ENCODE measurements at regions not wholly inside any gene's neighbourhood (a gene's known extent, or its start where the extent isn't known, plus 50 kb on each side); places are given as distances from the start of the nearest gene placed in this dataset.
A peak's percentile ranks its signal among the peaks of the same experiment; 100 is the strongest.

GRCh38 chr6:144613859-144614258 is 328.7 kb downstream of the UTRN start:
- DNase-seq (ENCODE audit: low spot score): no peak
- peak overlapping the region; percentile 80 for H3K27ac Mint-ChIP-seq
- TF ChIP-seq ELF4 (CRISPR knock-in tag; IDR thresholded peaks at IDR 0.05; ENCODE audit: low read depth) (no peak), E2F4 (CRISPR knock-in tag; IDR thresholded peaks at IDR 0.05; ENCODE audit: borderline replicate concordance, low read depth) (no peak), KAT7 (CRISPR knock-in tag; IDR thresholded peaks at IDR 0.05; ENCODE audit: borderline replicate concordance) (no peak), HMGXB4 (CRISPR knock-in tag; IDR thresholded peaks at IDR 0.05) (no peak), ZBTB21 (CRISPR knock-in tag; IDR thresholded peaks at IDR 0.05; ENCODE audit: borderline replicate concordance) (no peak), ZNF396 (CRISPR knock-in tag; IDR thresholded peaks at IDR 0.05; ENCODE audit: borderline replicate concordance) (no peak), MXD4 (CRISPR knock-in tag; IDR thresholded peaks at IDR 0.05; ENCODE audit: borderline replicate concordance) (no peak), STAT6 (CRISPR knock-in tag; conservative IDR thresholded peaks at IDR 0.05; ENCODE audit: low read depth) (no peak), ZNF512 (CRISPR knock-in tag; IDR thresholded peaks at IDR 0.05; ENCODE audit: borderline replicate concordance) (no peak)
- no peaks in the 10 kb centered on the region for H3K9me3 Mint-ChIP-seq
- ChIA-PET POLR2A (no interaction called here), CTCF (interaction anchor here (1.7 kb wide), 1 partner anchor 165 kb away, joined by 5 read pairs; no protein-coding TSS in a partner anchor)
- H3K4me3 Mint-ChIP-seq: peak overlapping the region; percentile 12; the same call in 1 of the 2 replicates
- no peaks in the 10 kb centered on the region for H3K36me3 Mint-ChIP-seq
- peaks cover 85% of the 10 kb centered on the region for H3K4me1 Mint-ChIP-seq
- H3K27me3 Mint-ChIP-seq (ENCODE audit: low read depth): no peaks in the 10 kb centered on the region
- ATAC-seq: peak; percentile 15; the same call in 1 of the 2 replicates

GRCh38 chr6:144615870-144616269 is 330.7 kb downstream of the UTRN start:
- Mint-ChIP-seq H3K27ac (0 out of 2 replicates have a peak overlapping the region, but pooled peaks have one; percentile 21), H3K27me3 (ENCODE audit: low read depth) (no peaks in the 10 kb centered on the region), H3K4me3 (no peak overlapping the region), H3K36me3 (no peaks in the 10 kb centered on the region), H3K9me3 (no peaks in the 10 kb centered on the region), H3K4me1 (peaks cover 82% of the 10 kb centered on the region)
- ChIA-PET CTCF (no interaction called here), POLR2A (no interaction called here)
- ATAC-seq (no peak), DNase-seq (ENCODE audit: low spot score) (no peak)
- no peak for TF ChIP-seq ZNF281 (CRISPR knock-in tag; IDR thresholded peaks at IDR 0.05)
- no peak for TF ChIP-seq E2F4 (CRISPR knock-in tag; IDR thresholded peaks at IDR 0.05; ENCODE audit: borderline replicate concordance, low read depth)
- TF ChIP-seq FOXP1 (CRISPR knock-in tag; IDR thresholded peaks at IDR 0.05; ENCODE audit: borderline replicate concordance): no peak
- TF ChIP-seq FOXP4 (CRISPR knock-in tag; IDR thresholded peaks at IDR 0.05): no peak
- no peak for TF ChIP-seq MXD4 (CRISPR knock-in tag; IDR thresholded peaks at IDR 0.05; ENCODE audit: borderline replicate concordance)

Measured in WTC11 (cell line).